ENCODE measurements at regions not wholly inside any gene's neighbourhood (a gene's known extent, or its start where the extent isn't known, plus 50 kb on each side); places are given as distances from the start of the nearest gene placed in this dataset.
A peak's percentile ranks its signal among the peaks of the same experiment; 100 is the strongest.

DNA sequence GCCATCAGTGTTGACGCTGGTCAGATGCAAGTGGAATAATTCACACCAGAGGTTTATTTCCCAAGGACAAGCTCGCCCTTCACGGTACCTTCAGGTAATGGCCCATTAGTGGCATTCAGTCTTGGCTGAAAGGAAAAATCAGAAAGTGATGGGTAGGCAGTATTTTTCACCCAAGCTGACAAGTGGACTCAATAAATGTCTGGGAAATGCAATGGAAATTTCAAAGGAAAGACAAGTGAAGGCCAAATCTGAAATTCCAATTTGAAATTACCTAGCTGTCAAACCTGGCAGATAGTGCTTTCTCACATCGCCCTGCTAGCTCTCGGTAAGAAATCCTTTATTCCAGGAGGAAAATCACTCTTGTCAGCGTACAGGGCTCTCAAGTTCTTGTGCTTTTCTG lies 413.5 kb downstream of the OCA2 start:
- no peaks in the 10 kb centered on the region for H3K9me3 ChIP-seq (ENCODE audit: insufficient read depth, low read depth, low read length)
- 0 out of 2 replicates have a peak, but pooled peaks cover 2% of the 10 kb centered on the region for H3K4me1 ChIP-seq (ENCODE audit: insufficient read depth, low read length)
- H3K27me3 ChIP-seq (ENCODE audit: insufficient read depth, low read length): no peaks in the 10 kb centered on the region
- H3K36me3 ChIP-seq (ENCODE audit: insufficient read depth, low read depth, low read length): no peaks in the 10 kb centered on the region
- H3K9ac ChIP-seq (ENCODE audit: low read depth, low read length): no peak overlapping the region
- no peak overlapping the region for H3K27ac ChIP-seq (ENCODE audit: low read length)
- H3K4me3 ChIP-seq (ENCODE audit: low read length): no peak overlapping the region

DNA sequence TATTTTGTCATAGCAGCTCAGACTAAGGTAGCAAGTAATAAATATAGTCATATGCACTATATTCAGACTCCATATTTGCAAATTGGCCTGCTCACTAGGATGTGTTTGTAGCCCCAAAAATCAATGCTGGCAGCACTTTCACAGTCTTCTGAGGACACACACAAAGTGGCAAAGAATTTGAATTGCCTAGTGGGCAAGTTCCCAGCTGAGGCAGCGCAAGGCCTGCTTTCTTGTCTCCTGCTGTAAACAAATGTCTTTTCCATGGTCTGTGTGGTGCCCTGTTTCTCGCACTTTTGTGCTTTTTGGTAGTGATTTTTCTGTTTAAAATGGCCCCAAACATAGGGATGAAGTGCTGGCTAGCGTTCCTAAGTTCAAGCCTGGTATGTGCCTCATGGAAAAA lies 416.0 kb downstream of the OCA2 start:
- H3K4me1 ChIP-seq (ENCODE audit: insufficient read depth, low read length): peaks cover 16% of the 10 kb centered on the region
- no peak overlapping the region for H3K27ac ChIP-seq (ENCODE audit: low read length)
- no peak overlapping the region for H3K4me3 ChIP-seq (ENCODE audit: low read length)
- H3K9me3 ChIP-seq (ENCODE audit: insufficient read depth, low read depth, low read length): no peaks in the 10 kb centered on the region
- H3K36me3 ChIP-seq (ENCODE audit: insufficient read depth, low read depth, low read length): no peaks in the 10 kb centered on the region
- H3K9ac ChIP-seq (ENCODE audit: low read depth, low read length): no peak overlapping the region
- H3K27me3 ChIP-seq (ENCODE audit: insufficient read depth, low read length): peaks cover 24% of the 10 kb centered on the region; the same call in 1 of the 2 replicates

DNA sequence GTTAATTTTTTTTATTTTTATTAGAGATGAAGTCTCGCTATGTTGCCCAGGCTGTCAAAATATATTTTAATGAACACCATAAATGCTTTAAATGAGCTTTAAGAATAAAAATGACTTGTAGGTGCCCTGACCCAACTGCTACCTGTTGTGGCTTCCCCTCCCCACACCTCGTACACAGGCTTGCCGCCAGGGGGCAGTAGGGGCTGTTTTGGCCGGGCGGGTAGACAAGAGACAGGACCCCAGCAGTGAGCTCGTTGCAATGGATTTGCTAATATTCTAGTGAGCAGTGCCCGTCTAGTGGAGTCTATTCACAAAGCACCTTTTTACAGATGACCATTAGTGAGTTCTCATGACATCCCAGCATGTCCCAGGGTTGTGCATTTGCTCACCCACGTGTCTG lies 418.1 kb downstream of the OCA2 start:
- peaks cover 34% of the 10 kb centered on the region; the same call in 1 of the 2 replicates for H3K27me3 ChIP-seq (ENCODE audit: insufficient read depth, low read length)
- H3K9me3 ChIP-seq (ENCODE audit: insufficient read depth, low read depth, low read length): no peaks in the 10 kb centered on the region
- H3K27ac ChIP-seq (ENCODE audit: low read length): no peak overlapping the region
- no peaks in the 10 kb centered on the region for H3K36me3 ChIP-seq (ENCODE audit: insufficient read depth, low read depth, low read length)
- no peak overlapping the region for H3K9ac ChIP-seq (ENCODE audit: low read depth, low read length)
- peaks cover 16% of the 10 kb centered on the region for H3K4me1 ChIP-seq (ENCODE audit: insufficient read depth, low read length)
- no peak overlapping the region for H3K4me3 ChIP-seq (ENCODE audit: low read length)

- Histone ChIP-seq H3K9ac (ENCODE audit: low read depth, low read length) (peak overlapping the region; percentile 10; the same call in 1 of the 2 replicates), H3K27ac (ENCODE audit: low read length) (no peak overlapping the region), H3K27me3 (ENCODE audit: insufficient read depth, low read length) (peaks cover 34% of the 10 kb centered on the region; the same call in 1 of the 2 replicates), H3K9me3 (ENCODE audit: insufficient read depth, low read depth, low read length) (no peaks in the 10 kb centered on the region), H3K4me3 (ENCODE audit: low read length) (peak overlapping the region; percentile 54; the same call in 1 of the 2 replicates), H3K36me3 (ENCODE audit: insufficient read depth, low read depth, low read length) (no peaks in the 10 kb centered on the region), H3K4me1 (ENCODE audit: insufficient read depth, low read length) (peaks cover 16% of the 10 kb centered on the region)
Observed at GRCh38 chr15:27679731-27680471, 419.2 kb downstream of the OCA2 start.

- peak overlapping the region; percentile 54; the same call in 1 of the 2 replicates for H3K4me3 ChIP-seq (ENCODE audit: low read length)
- H3K9me3 ChIP-seq (ENCODE audit: insufficient read depth, low read depth, low read length): no peaks in the 10 kb centered on the region
- H3K36me3 ChIP-seq (ENCODE audit: insufficient read depth, low read depth, low read length): no peaks in the 10 kb centered on the region
- H3K27ac ChIP-seq (ENCODE audit: low read length): no peak overlapping the region
- H3K4me1 ChIP-seq (ENCODE audit: insufficient read depth, low read length): peaks cover 16% of the 10 kb centered on the region
- H3K9ac ChIP-seq (ENCODE audit: low read depth, low read length): 0 out of 2 replicates have a peak overlapping the region, but pooled peaks have one; percentile 10
- peaks cover 34% of the 10 kb centered on the region; the same call in 1 of the 2 replicates for H3K27me3 ChIP-seq (ENCODE audit: insufficient read depth, low read length)
Observed at GRCh38 chr15:27679203-27679602, 419.9 kb downstream of the OCA2 start.

DNA sequence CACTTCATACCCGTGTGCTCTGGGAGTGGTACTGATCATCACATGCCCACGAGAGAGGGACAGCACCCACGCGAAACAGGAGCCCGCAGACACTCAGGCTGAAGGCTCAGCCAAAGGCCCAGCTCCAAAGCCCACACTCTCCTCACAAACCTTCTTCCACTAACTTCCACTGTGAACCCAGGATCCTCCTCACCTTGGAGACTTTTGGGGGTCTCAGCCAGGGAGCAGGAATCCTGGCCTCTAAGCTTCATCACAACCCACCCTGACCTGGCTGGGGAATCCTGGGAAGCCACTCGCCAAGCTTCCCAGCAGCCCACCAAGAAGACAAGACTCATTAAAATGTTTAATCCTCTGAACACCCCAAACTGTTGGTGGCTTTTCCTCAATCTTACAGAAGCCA lies 421.2 kb downstream of the OCA2 start:
- Histone ChIP-seq H3K4me1 (ENCODE audit: insufficient read depth, low read length) (peaks cover 16% of the 10 kb centered on the region), H3K36me3 (ENCODE audit: insufficient read depth, low read depth, low read length) (no peaks in the 10 kb centered on the region), H3K9me3 (ENCODE audit: insufficient read depth, low read depth, low read length) (no peaks in the 10 kb centered on the region), H3K4me3 (ENCODE audit: low read length) (no peak overlapping the region), H3K9ac (ENCODE audit: low read depth, low read length) (no peak overlapping the region), H3K27ac (ENCODE audit: low read length) (no peak overlapping the region), H3K27me3 (ENCODE audit: insufficient read depth, low read length) (peaks cover 34% of the 10 kb centered on the region; the same call in 1 of the 2 replicates)

DNA sequence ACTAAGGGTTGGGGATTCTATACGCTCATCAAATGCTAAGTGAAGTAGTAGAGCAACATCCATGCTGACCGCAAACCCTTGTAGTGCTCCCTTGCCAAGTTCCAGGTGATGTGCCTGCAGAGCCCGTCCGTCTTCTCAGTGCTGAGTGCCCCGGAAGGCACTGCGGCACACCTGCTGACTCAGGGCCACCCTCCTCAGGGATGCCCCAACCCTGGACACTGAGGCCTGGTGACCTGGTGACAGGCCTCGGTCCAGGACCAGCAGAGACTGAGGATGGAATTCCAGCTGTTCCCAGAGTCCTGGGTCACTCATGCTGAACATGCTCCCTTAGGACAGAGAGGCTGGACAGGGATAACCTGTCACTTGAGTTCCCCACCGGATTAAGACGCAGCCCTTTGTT lies 422.5 kb downstream of the OCA2 start:
- no peaks in the 10 kb centered on the region for H3K9me3 ChIP-seq (ENCODE audit: insufficient read depth, low read depth, low read length)
- no peak overlapping the region for H3K9ac ChIP-seq (ENCODE audit: low read depth, low read length)
- peaks cover 34% of the 10 kb centered on the region; the same call in 1 of the 2 replicates for H3K27me3 ChIP-seq (ENCODE audit: insufficient read depth, low read length)
- no peak overlapping the region for H3K4me3 ChIP-seq (ENCODE audit: low read length)
- H3K36me3 ChIP-seq (ENCODE audit: insufficient read depth, low read depth, low read length): no peaks in the 10 kb centered on the region
- peaks cover 16% of the 10 kb centered on the region for H3K4me1 ChIP-seq (ENCODE audit: insufficient read depth, low read length)
- no peak overlapping the region for H3K27ac ChIP-seq (ENCODE audit: low read length)

- peaks cover 34% of the 10 kb centered on the region; the same call in 1 of the 2 replicates for H3K27me3 ChIP-seq (ENCODE audit: insufficient read depth, low read length)
- H3K36me3 ChIP-seq (ENCODE audit: insufficient read depth, low read depth, low read length): no peaks in the 10 kb centered on the region
- H3K4me1 ChIP-seq (ENCODE audit: insufficient read depth, low read length): peaks cover 14% of the 10 kb centered on the region
- no peaks in the 10 kb centered on the region for H3K9me3 ChIP-seq (ENCODE audit: insufficient read depth, low read depth, low read length)
- no peak overlapping the region for H3K4me3 ChIP-seq (ENCODE audit: low read length)
- H3K9ac ChIP-seq (ENCODE audit: low read depth, low read length): no peak overlapping the region
- H3K27ac ChIP-seq (ENCODE audit: low read length): no peak overlapping the region
Observed at GRCh38 chr15:27675571-27675970, 423.5 kb downstream of the OCA2 start.

DNA sequence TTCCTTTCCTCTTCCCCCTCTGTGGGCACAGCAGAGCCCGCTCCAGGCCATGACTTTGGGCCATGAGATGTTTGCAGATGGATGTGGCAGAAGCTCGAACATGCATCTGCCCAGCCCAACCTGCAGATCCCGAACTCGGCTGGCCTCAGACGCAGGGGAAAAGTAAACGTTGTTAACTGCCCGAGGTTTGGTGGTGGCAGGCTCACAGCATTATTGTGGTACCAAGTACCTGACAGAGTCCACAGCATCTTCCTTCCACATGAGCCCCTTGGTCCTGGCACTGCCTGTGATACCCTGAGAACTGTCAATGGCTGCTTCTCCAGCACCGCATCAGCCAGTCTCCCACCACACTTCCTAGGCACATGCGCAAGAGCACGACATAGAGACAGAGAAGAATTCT lies 424.3 kb downstream of the OCA2 start:
- H3K9me3 ChIP-seq (ENCODE audit: insufficient read depth, low read depth, low read length): no peaks in the 10 kb centered on the region
- no peaks in the 10 kb centered on the region for H3K36me3 ChIP-seq (ENCODE audit: insufficient read depth, low read depth, low read length)
- H3K27me3 ChIP-seq (ENCODE audit: insufficient read depth, low read length): peaks cover 27% of the 10 kb centered on the region; the same call in 1 of the 2 replicates
- no peak overlapping the region for H3K27ac ChIP-seq (ENCODE audit: low read length)
- no peak overlapping the region for H3K4me3 ChIP-seq (ENCODE audit: low read length)
- no peak overlapping the region for H3K9ac ChIP-seq (ENCODE audit: low read depth, low read length)
- H3K4me1 ChIP-seq (ENCODE audit: insufficient read depth, low read length): peaks cover 9% of the 10 kb centered on the region

DNA sequence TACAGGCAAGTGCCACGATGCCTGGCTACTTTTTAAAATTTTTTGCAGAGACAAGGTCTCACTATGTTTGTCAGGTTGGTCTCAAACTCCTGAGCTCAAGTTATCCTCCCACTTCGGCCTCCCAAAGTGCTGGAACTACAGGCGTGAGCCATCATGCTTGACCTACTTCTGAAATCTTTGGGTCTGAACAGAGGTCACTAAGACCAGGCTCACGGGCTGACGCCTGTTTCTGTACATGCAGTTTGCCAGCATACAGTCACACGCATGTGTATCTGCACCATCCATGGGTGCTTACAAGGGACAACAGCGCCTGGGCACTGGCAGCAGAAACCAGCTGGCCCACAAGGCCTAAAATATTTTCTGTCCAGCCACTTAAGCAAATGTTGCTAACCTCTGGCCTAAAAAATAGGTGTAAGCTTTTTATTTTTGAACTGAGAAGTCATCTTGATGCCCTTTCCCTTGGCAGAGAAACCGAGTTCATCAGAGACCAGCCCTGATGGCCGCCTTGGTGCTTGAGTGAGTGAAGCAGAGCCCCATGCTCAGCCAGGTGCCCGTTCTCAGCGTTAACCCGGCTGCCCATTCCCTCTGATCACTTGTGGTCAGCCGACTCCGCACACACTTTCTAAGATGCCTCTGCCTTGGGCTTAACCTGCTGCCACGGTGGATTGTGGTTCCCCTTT lies 425.2 kb downstream of the OCA2 start:
- H3K9ac ChIP-seq (ENCODE audit: low read depth, low read length): no peak overlapping the region
- H3K36me3 ChIP-seq (ENCODE audit: insufficient read depth, low read depth, low read length): no peaks in the 10 kb centered on the region
- H3K4me1 ChIP-seq (ENCODE audit: insufficient read depth, low read length): no peaks in the 10 kb centered on the region; the same call in 1 of the 2 replicates
- no peak overlapping the region for H3K27ac ChIP-seq (ENCODE audit: low read length)
- no peaks in the 10 kb centered on the region for H3K9me3 ChIP-seq (ENCODE audit: insufficient read depth, low read depth, low read length)
- no peak overlapping the region for H3K4me3 ChIP-seq (ENCODE audit: low read length)
- peaks cover 18% of the 10 kb centered on the region; the same call in 1 of the 2 replicates for H3K27me3 ChIP-seq (ENCODE audit: insufficient read depth, low read length)

- Histone ChIP-seq H3K4me3 (ENCODE audit: low read length) (no peak overlapping the region), H3K36me3 (ENCODE audit: insufficient read depth, low read depth, low read length) (no peaks in the 10 kb centered on the region), H3K9ac (ENCODE audit: low read depth, low read length) (no peak overlapping the region), H3K9me3 (ENCODE audit: insufficient read depth, low read depth, low read length) (no peaks in the 10 kb centered on the region), H3K27ac (ENCODE audit: low read length) (no peak overlapping the region), H3K4me1 (ENCODE audit: insufficient read depth, low read length) (no peaks in the 10 kb centered on the region), H3K27me3 (ENCODE audit: insufficient read depth, low read length) (peaks cover 4% of the 10 kb centered on the region; the same call in 1 of the 2 replicates)
Observed at GRCh38 chr15:27672537-27672936, 426.6 kb downstream of the OCA2 start.
